ENCODE measurements at regions not wholly inside any gene's neighbourhood (a gene's known extent, or its start where the extent isn't known, plus 50 kb on each side); places are given as distances from the start of the nearest gene placed in this dataset.

- TF ChIP-seq PPARA (CRISPR knock-in tag; IDR thresholded peaks at IDR 0.05; ENCODE audit: borderline replicate concordance) (no peak), ZFP30 (CRISPR knock-in tag; IDR thresholded peaks at IDR 0.05) (no peak), CREB5 (CRISPR knock-in tag; IDR thresholded peaks at IDR 0.05; ENCODE audit: low read depth) (no peak), TSHZ2 (CRISPR knock-in tag; IDR thresholded peaks at IDR 0.05) (no peak), BACH2 (CRISPR knock-in tag; IDR thresholded peaks at IDR 0.05; ENCODE audit: borderline replicate concordance) (no peak), OSR1 (CRISPR knock-in tag; IDR thresholded peaks at IDR 0.05) (no peak)
- ATAC-seq, result no peak
Measured at GRCh38 chr11:128343870-128344269, 243.5 kb downstream of the ETS1 start.

- TF ChIP-seq ZFP3 (CRISPR knock-in tag; IDR thresholded peaks at IDR 0.05) (no peak), CSRNP3 (CRISPR knock-in tag; IDR thresholded peaks at IDR 0.05) (no peak), CREB5 (CRISPR knock-in tag; IDR thresholded peaks at IDR 0.05; ENCODE audit: low read depth) (no peak), TOX (CRISPR knock-in tag; IDR thresholded peaks at IDR 0.05; ENCODE audit: borderline replicate concordance) (no peak), ZC3H10 (CRISPR knock-in tag; IDR thresholded peaks at IDR 0.05) (no peak), OSR1 (CRISPR knock-in tag; IDR thresholded peaks at IDR 0.05) (no peak), BACH2 (CRISPR knock-in tag; IDR thresholded peaks at IDR 0.05; ENCODE audit: borderline replicate concordance) (no peak), PATZ1 (CRISPR knock-in tag; IDR thresholded peaks at IDR 0.05; ENCODE audit: borderline replicate concordance) (no peak), GLIS3 (CRISPR knock-in tag; IDR thresholded peaks at IDR 0.05) (no peak), PPARA (CRISPR knock-in tag; IDR thresholded peaks at IDR 0.05; ENCODE audit: borderline replicate concordance) (no peak), ZFP30 (CRISPR knock-in tag; IDR thresholded peaks at IDR 0.05) (no peak), TSHZ2 (CRISPR knock-in tag; IDR thresholded peaks at IDR 0.05) (no peak), CSDC2 (CRISPR knock-in tag; IDR thresholded peaks at IDR 0.05) (no peak), ZNF70 (CRISPR knock-in tag; IDR thresholded peaks at IDR 0.05) (no peak), RARB (CRISPR knock-in tag; IDR thresholded peaks at IDR 0.05) (no peak)
- ATAC-seq, result no peak
Measured at GRCh38 chr11:128343135-128343514, 244.2 kb downstream of the ETS1 start.

GRCh38 chr11:128342511-128343134 lies 244.7 kb downstream of the ETS1 start:
- TF ChIP-seq ISL1 (CRISPR knock-in tag; IDR thresholded peaks at IDR 0.05) (no peak), ZC3H10 (CRISPR knock-in tag; IDR thresholded peaks at IDR 0.05) (no peak), TCF4 (CRISPR knock-in tag; IDR thresholded peaks at IDR 0.05; ENCODE audit: borderline replicate concordance) (no peak), SNAI2 (CRISPR knock-in tag; IDR thresholded peaks at IDR 0.05) (no peak)
- ATAC-seq, result no peak
